Fibroblast of lung (primary cell): ENCODE measurements at regions not wholly inside any gene's neighbourhood (a gene's known extent, or its start where the extent isn't known, plus 50 kb on each side); places are given as distances from the start of the nearest gene placed in this dataset.
"Not testable (repeated sequence)": the region's sequence is repeated elsewhere in the genome, so short reads cannot be mapped to it uniquely, and the experiment has no call there.

Source experiments
- DNase-seq, 2 donors: peaks; one replicate each; pipeline versions ENCODE4 v3.0.0 to v3.0.0-alpha.2; 2010; ENCODE audit warnings: low read depth in 2 of 2
- H2AFZ ChIP-seq: 2 replicates; pipeline ENCODE4 v1.5.1; 2012; ENCODE audit warnings: low read length, control low read depth, inconsistent platforms
- H3K27ac ChIP-seq: 2 replicates; pipeline ENCODE4 v1.5.1; 2011; ENCODE audit warnings: low read length, control low read depth; ENCODE audit not compliant: insufficient read depth
- H3K27me3 ChIP-seq: 2 replicates; pipeline ENCODE4 v1.5.1; 2011; ENCODE audit warnings: mild to moderate bottlenecking, low read length; ENCODE audit not compliant: control insufficient read depth, insufficient read depth
- H3K36me3 ChIP-seq: 2 replicates; pipeline ENCODE4 v1.5.1; 2011; ENCODE audit warnings: low read length; ENCODE audit not compliant: control insufficient read depth, insufficient read depth
- H3K4me1 ChIP-seq: 2 replicates; pipeline ENCODE4 v1.5.1; 2011; ENCODE audit warnings: low read length; ENCODE audit not compliant: control insufficient read depth, insufficient read depth; ENCODE audit errors: extremely low read depth
- H3K4me2 ChIP-seq: 2 replicates; pipeline ENCODE4 v1.5.1; 2011; ENCODE audit warnings: low read length, control low read depth; ENCODE audit not compliant: insufficient read depth; ENCODE audit errors: extremely low read depth
- H3K4me3 ChIP-seq, 4 experiments: fragments of 200-600 bp in 1 of 4; sonication (generic) in 1 of 4; replicated peaks in 1 of 4; 2 replicates each; pipeline ENCODE4 v1.5.1; 2011 to 2016; ENCODE audit warnings: low read length in 4 of 4, low read depth in 3 of 4, mild to moderate bottlenecking in 3 of 4, control low read depth in 2 of 4, inconsistent platforms in 1 of 4, mixed read lengths in 1 of 4; ENCODE audit not compliant: insufficient read depth in 1 of 4; ENCODE audit errors: control extremely low read depth in 1 of 4
- H3K79me2 ChIP-seq: 2 replicates; pipeline ENCODE4 v1.5.1; 2012; ENCODE audit warnings: mild to moderate bottlenecking, low read length, inconsistent platforms; ENCODE audit not compliant: control insufficient read depth, insufficient read depth
- H3K9ac ChIP-seq: 2 replicates; pipeline ENCODE4 v1.5.1; 2011; ENCODE audit warnings: mild to moderate bottlenecking, low read length, control low read depth; ENCODE audit not compliant: insufficient read depth
- H3K9me3 ChIP-seq: 2 replicates; pipeline ENCODE4 v1.5.1; 2012; ENCODE audit warnings: low read depth, low read length; ENCODE audit not compliant: control insufficient read depth, insufficient read depth
- H4K20me1 ChIP-seq: 2 replicates; pipeline ENCODE4 v1.5.1; 2011; ENCODE audit warnings: low read length; ENCODE audit not compliant: control insufficient read depth, insufficient read depth; ENCODE audit errors: extremely low read depth
- EZH2 ChIP-seq: IDR thresholded peaks from 2 replicates; pipeline ENCODE4 v1.5.1; 2012; ENCODE audit warnings: low read length, control low read depth, mild to moderate bottlenecking; ENCODE audit errors: missing control alignments
- TF ChIP-seq, protein P1 (sequence below), 2 donors: IDR thresholded peaks in 1 of 2; conservative IDR thresholded peaks in 1 of 2; 1 replicate in 1 of 2; 2 replicates in 1 of 2; pipeline ENCODE4 v1.5.1; 2011 to 2012; ENCODE audit warnings: low read length in 2 of 2, control low read depth in 1 of 2, inconsistent platforms in 1 of 2, low read depth in 1 of 2, mild to moderate bottlenecking in 1 of 2

DNA sequence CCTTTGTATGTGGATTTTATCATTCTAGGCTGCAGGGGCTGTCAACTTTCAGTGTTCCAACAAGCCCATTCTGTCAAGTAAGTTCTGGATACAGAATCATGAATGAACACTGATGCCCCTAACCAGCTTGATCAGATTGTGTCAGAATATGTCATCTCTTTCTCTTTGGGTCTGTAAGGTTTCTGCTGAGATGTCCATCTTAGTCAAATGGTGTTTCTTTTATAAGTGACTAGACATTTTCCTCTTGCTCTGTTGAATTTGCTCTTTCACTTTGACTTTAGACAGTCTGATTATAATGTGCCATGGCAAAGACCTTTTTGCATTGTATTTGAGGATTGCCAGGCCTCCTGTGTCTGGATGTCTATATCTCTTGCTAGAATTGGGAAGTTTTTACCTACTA is 660.9 kb upstream of the CBLB start:
- no peak overlapping the region for H3K4me3 ChIP-seq
- DNase-seq: no peak
- no peak overlapping the region for H3K4me2 ChIP-seq
- TF ChIP-seq, protein P1, sequence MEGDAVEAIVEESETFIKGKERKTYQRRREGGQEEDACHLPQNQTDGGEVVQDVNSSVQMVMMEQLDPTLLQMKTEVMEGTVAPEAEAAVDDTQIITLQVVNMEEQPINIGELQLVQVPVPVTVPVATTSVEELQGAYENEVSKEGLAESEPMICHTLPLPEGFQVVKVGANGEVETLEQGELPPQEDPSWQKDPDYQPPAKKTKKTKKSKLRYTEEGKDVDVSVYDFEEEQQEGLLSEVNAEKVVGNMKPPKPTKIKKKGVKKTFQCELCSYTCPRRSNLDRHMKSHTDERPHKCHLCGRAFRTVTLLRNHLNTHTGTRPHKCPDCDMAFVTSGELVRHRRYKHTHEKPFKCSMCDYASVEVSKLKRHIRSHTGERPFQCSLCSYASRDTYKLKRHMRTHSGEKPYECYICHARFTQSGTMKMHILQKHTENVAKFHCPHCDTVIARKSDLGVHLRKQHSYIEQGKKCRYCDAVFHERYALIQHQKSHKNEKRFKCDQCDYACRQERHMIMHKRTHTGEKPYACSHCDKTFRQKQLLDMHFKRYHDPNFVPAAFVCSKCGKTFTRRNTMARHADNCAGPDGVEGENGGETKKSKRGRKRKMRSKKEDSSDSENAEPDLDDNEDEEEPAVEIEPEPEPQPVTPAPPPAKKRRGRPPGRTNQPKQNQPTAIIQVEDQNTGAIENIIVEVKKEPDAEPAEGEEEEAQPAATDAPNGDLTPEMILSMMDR (conservative IDR thresholded peaks at IDR 0.05 in 1 of 2, IDR thresholded peaks at IDR 0.05 in 1 of 2; ENCODE audit: low read depth in 1 of 2, low read length in 2 of 2): no peak
- no peak for TF ChIP-seq EZH2
- H3K4me1 ChIP-seq: no peaks in the 10 kb centered on the region
- H3K27me3 ChIP-seq: no peaks in the 10 kb centered on the region
- no peaks in the 10 kb centered on the region for H3K79me2 ChIP-seq
- H3K27ac ChIP-seq: no peak overlapping the region
- H2AFZ ChIP-seq: no peak overlapping the region
- H3K9me3 ChIP-seq: no peaks in the 10 kb centered on the region
- H4K20me1 ChIP-seq: no peaks in the 10 kb centered on the region
- H3K9ac ChIP-seq: no peak overlapping the region
- no peaks in the 10 kb centered on the region for H3K36me3 ChIP-seq

DNA sequence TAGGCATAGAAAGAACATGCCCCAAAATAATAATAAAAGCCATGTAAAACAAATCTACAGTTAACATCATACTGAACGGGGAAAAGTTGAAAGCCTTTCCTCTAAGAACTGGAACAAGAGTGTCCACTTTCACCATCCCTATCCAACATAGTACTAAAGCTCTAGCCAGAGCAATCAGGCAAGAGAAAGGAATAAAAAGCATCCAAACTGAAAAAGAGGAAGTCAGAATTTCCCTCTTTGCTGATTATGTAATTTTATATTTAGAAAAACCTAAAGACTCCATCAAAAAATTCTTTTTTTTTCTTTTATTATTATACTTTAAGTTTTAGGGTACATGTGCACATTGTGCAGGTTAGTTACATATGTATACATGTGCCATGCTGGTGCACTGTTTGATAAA is 661.6 kb upstream of the CBLB start:
- no peaks in the 10 kb centered on the region for H3K27me3 ChIP-seq
- H3K4me2 ChIP-seq: no peak overlapping the region
- H3K9me3 ChIP-seq: no peaks in the 10 kb centered on the region
- DNase-seq: no peak
- no peak for TF ChIP-seq EZH2
- TF ChIP-seq, protein P1 (conservative IDR thresholded peaks at IDR 0.05 in 1 of 2, IDR thresholded peaks at IDR 0.05 in 1 of 2; ENCODE audit: low read depth in 1 of 2, low read length in 2 of 2): no peak
- no peak overlapping the region for H3K27ac ChIP-seq
- no peaks in the 10 kb centered on the region for H3K36me3 ChIP-seq
- H4K20me1 ChIP-seq: no peaks in the 10 kb centered on the region
- no peak overlapping the region for H2AFZ ChIP-seq
- no peak overlapping the region for H3K4me3 ChIP-seq
- H3K9ac ChIP-seq: no peak overlapping the region
- no peaks in the 10 kb centered on the region for H3K79me2 ChIP-seq
- no peaks in the 10 kb centered on the region for H3K4me1 ChIP-seq

DNA sequence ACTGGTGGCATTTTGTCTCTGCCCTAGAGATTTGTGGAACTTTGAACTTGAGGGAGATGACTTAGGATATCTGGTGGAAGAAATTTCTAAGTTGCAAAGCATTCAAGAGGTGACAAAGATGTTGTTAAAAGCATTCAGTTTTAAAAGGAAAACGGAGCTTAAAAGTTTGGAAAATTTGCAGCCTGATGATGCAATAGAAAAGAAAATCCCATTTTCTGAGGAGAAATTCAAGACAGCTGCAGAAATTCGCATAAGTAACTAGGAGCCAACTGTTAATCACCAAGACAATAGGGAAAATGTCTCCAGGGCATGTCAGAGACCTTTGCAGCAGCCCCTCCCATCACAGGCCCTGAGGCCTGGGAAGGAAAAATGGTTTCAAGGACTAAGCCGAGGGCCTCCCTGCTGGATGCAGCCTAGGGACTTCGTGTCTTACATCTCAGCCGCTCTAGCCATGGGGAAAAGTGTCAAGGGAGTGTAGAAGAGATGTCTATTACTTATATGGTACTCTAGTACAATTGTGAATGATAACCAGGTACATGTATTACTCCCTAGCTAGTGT is 663.0 kb upstream of the CBLB start:
- not testable (repeated sequence) for DNase-seq, H2AFZ ChIP-seq, H3K9ac ChIP-seq, H3K27ac ChIP-seq, H3K36me3 ChIP-seq, H3K4me2 ChIP-seq, H3K4me1 ChIP-seq, H3K79me2 ChIP-seq, H4K20me1 ChIP-seq, H3K9me3 ChIP-seq, H3K4me3 ChIP-seq, H3K27me3 ChIP-seq
